Epithelial cell of proximal tubule (primary cell): ENCODE measurements at regions not wholly inside any gene's neighbourhood (a gene's known extent, or its start where the extent isn't known, plus 50 kb on each side); places are given as distances from the start of the nearest gene placed in this dataset.

Experiments
- DNase-seq: peaks from one replicate; pipeline ENCODE4 v3.0.0-alpha.2; 2011; ENCODE audit warnings: low read depth
- H3K4me3 ChIP-seq: 2 replicates; pipeline ENCODE4 v1.5.1; 2011; ENCODE audit warnings: low read depth, mild to moderate bottlenecking, low read length
- TF ChIP-seq, protein P1 (sequence below): conservative IDR thresholded peaks from 2 replicates; pipeline ENCODE4 v1.5.1; 2012; ENCODE audit warnings: low read depth, mild to moderate bottlenecking, low read length

DNA sequence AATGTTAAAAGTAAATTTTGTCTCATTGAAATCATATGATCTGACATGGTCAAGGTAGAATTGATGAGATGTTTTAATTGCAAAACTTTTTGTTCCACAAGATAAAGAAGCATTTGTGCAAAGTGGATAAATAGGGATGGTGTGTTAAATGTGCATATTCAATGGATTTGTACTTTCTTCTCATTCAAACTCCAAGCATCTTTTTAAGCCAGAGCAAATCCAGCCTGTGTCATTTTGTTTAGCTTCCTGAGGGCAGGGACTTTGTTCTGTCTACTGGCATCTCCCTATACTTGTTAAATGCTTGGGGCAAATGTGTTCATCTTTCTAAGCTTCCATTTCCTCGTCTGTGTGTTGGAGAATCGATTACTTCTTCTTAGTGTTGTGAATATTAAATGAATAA is 200.3 kb downstream of the SLIT2 start:
- no peak for DNase-seq
- H3K4me3 ChIP-seq = no peak overlapping the region

DNA sequence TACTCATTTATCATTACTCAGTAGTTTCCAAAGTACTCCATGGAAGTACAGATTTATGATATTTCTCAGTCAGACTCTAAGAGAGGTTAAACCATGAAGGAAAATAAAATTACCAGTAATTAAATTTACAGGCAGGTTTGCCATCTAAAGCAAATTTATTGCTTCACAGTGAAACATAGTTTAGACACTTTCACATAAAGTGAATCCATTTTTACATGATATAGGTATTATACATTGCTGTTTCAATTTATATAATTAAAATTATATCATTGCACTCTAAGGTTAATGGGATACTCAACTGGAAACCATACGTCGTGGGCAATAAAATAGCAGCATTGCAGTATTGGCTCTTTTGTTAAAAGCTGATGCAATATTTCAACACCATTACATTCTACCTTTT is 202.8 kb downstream of the SLIT2 start:
- TF ChIP-seq, protein P1, sequence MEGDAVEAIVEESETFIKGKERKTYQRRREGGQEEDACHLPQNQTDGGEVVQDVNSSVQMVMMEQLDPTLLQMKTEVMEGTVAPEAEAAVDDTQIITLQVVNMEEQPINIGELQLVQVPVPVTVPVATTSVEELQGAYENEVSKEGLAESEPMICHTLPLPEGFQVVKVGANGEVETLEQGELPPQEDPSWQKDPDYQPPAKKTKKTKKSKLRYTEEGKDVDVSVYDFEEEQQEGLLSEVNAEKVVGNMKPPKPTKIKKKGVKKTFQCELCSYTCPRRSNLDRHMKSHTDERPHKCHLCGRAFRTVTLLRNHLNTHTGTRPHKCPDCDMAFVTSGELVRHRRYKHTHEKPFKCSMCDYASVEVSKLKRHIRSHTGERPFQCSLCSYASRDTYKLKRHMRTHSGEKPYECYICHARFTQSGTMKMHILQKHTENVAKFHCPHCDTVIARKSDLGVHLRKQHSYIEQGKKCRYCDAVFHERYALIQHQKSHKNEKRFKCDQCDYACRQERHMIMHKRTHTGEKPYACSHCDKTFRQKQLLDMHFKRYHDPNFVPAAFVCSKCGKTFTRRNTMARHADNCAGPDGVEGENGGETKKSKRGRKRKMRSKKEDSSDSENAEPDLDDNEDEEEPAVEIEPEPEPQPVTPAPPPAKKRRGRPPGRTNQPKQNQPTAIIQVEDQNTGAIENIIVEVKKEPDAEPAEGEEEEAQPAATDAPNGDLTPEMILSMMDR = no peak
- H3K4me3 ChIP-seq = no peak overlapping the region
- no peak for DNase-seq

More for the DNA sequence above, 200.3 kb downstream of the SLIT2 start:
- TF ChIP-seq, protein P1 = no peak

DNA sequence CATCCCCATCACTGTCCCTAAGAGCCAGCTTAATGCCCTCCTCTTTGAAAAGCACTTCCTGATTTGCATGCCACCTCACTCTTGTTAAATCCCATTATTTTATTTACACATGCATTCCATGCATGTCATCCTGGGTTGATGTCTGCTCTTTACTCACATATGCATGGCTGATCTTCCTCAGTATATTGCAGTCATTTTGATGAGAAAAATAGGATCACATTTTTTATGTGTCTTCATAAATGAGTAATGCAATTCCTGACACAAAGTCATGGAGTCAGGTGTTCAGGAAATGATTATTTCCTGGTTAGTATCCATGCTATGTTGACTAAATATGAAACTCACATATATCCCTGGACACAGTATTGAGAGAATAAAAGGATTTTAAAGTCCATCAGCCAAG is 204.7 kb downstream of the SLIT2 start:
- no peak overlapping the region for H3K4me3 ChIP-seq
- TF ChIP-seq, protein P1 = no peak
- no peak for DNase-seq

DNA sequence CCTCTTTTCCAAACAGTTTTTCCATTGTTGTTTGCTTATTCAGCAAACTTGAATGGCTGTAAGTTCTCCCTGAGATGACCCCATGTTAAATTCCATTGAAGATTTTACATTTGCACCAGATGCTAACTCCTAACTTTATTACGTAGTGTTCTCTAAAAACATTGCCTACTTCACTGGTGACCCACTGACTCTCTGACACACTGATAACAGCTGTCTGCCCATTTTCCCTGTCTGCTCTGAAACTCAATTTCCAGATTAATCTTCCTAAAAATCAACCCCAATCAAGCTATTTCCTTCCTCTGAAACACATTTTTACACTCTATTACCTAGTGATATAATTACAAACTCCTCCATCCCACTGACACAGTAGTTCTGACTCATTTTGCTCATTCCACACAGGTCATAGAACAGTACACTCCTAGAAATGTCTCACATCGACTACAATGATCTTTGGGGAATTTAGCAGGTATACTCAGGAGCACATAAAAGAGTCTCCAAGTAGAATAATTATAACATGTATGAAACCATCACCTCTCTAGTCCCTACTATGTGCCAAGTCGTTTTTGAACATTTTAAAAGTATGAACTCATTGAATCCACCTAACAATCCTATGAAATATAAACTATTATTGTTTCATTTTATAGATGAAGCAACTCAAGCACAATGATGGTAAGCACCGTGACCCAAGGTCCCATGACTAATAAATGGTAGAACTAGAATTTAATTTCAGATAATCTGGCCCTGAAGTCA is 210.9 kb downstream of the SLIT2 start:
- no peak overlapping the region for H3K4me3 ChIP-seq
- DNase-seq = peak; percentile 67

DNA sequence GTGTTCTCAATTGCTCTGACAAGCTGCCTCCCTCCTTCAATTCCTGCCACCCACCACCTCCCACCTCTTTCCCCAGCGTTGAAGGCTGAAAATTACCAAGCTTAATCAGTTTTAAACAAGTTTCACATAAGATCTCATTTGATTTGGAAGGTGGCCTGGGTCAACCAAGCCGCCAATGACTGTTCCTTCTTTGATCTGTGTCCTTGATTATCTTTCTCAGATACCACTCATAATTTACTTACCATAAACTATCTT is 211.4 kb downstream of the SLIT2 start:
- no peak overlapping the region for H3K4me3 ChIP-seq
- TF ChIP-seq, protein P1 = no peak
- no peak for DNase-seq

More for the DNA sequence above, 210.9 kb downstream of the SLIT2 start:
- TF ChIP-seq, protein P1 = no peak

DNA sequence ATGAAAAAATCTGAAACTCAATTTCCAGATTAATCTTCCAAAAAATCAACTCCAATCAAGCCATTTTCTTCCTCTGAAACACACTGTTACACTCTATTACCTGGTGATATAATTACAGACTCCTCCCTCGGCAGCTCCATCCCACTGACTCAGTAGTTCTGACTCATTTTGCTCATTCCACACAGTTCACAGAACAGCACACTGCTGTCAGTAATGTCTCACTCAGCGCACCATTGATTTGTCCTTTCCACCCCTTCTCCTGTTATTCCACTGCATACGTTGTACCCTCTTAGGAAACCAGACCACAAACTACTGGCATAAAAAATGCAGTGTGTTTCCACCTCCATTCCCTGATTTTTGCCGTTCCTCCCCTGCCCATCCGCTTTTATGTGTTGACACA is 212.7 kb downstream of the SLIT2 start:
- DNase-seq = peak; percentile 89
- TF ChIP-seq, protein P1 = no peak
- H3K4me3 ChIP-seq = no peak overlapping the region

DNA sequence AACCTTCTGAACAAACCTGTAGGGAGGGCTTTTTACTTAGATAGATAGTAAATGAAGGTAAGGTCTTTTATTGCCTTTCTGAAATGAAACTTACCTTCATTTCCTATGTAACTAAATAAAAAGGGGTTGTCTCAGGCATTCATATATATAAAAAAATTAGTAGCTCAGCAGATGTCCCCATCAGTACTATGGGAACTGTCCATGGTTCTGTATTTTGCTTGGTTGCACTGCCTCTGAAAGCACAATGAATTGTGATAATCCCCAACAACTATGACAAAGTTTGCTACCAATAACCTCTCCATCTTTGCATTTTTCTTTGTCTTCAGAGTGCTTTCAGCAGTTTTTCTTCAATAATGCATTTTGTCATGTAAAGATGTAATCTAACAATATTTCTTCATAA is 222.4 kb downstream of the SLIT2 start:
- DNase-seq = no peak
- no peak overlapping the region for H3K4me3 ChIP-seq
- TF ChIP-seq, protein P1 = no peak
